Neural cell (in vitro differentiated cells): ENCODE measurements at regions not wholly inside any gene's neighbourhood (a gene's known extent, or its start where the extent isn't known, plus 50 kb on each side); places are given as distances from the start of the nearest gene placed in this dataset.

ENCODE experiments used
- H2AFZ ChIP-seq: fragments of 200-600, 300-800 bp; sonication (generic), shearing (Covaris generic); 2 replicates; pipeline ENCODE4 v1.6.0; 2014; ENCODE audit warnings: low read depth, mild to moderate bottlenecking, antibody characterized with exemption, low read length, moderate library complexity
- H3F3A ChIP-seq: fragments of 200-600 bp; shearing (Covaris generic); 2 replicates; pipeline ENCODE4 v1.6.1; 2016; ENCODE audit warnings: mild to moderate bottlenecking, moderate library complexity, mixed read lengths, antibody characterized with exemption, low read length; ENCODE audit not compliant: insufficient read depth, poor library complexity, severe bottlenecking
- H3K27ac ChIP-seq: fragments of 200-600, 300-800 bp; sonication (generic), shearing (Covaris generic); 2 replicates; pipeline ENCODE4 v1.5.1; 2014; ENCODE audit warnings: mild to moderate bottlenecking, low read length, moderate library complexity
- H3K27me3 ChIP-seq: fragments of 300-800, 200-600 bp; sonication (generic), shearing (Covaris generic); 2 replicates; pipeline ENCODE4 v1.6.0; 2014; ENCODE audit warnings: mild to moderate bottlenecking, low read depth, low read length, moderate library complexity; ENCODE audit not compliant: insufficient read depth
- H3K36me3 ChIP-seq: fragments of 300-800, 200-600 bp; sonication (generic), shearing (Covaris generic); 2 replicates; pipeline ENCODE4 v1.5.1; 2014; ENCODE audit warnings: mild to moderate bottlenecking, antibody characterized with exemption, low read length, moderate library complexity; ENCODE audit not compliant: insufficient read depth
- H3K4me2 ChIP-seq: fragments of 300-800, 200-600 bp; sonication (generic), shearing (Covaris generic); 2 replicates; pipeline ENCODE4 v1.6.0; 2014; ENCODE audit warnings: mild to moderate bottlenecking, low read length
- H3K4me3 ChIP-seq: fragments of 300-800, 200-600 bp; sonication (generic), shearing (Covaris generic); 2 replicates; pipeline ENCODE4 v1.5.1; 2014; ENCODE audit warnings: mild to moderate bottlenecking, low read length, moderate library complexity
- H3K79me2 ChIP-seq: fragments of 200-600 bp; shearing (Covaris generic); replicated peaks from 2 replicates; pipeline ENCODE4 v1.6.0; 2014; ENCODE audit warnings: mild to moderate bottlenecking, low read length, moderate library complexity; ENCODE audit not compliant: insufficient read depth
- H3K9ac ChIP-seq: fragments of 300-800, 200-600 bp; sonication (generic), shearing (Covaris generic); 2 replicates; pipeline ENCODE4 v1.6.1; 2016; ENCODE audit warnings: mild to moderate bottlenecking, low read length, mixed read lengths
- H3K9me2 ChIP-seq: fragments of 200-600 bp; shearing (Covaris generic); 2 replicates; pipeline ENCODE4 v1.6.1; 2016; ENCODE audit warnings: mild to moderate bottlenecking, low read length, mixed read lengths; ENCODE audit not compliant: insufficient read depth
- H3K9me3 ChIP-seq: fragments of 200-600, 300-800 bp; sonication (generic), shearing (Covaris generic); 2 replicates; pipeline ENCODE4 v1.6.1; 2016; ENCODE audit warnings: mild to moderate bottlenecking, mixed run types, low read length, moderate library complexity, mixed read lengths
- H4K20me1 ChIP-seq: fragments of 200-600 bp; shearing (Covaris generic); 2 replicates; pipeline ENCODE4 v1.6.1; 2016; ENCODE audit warnings: mild to moderate bottlenecking, mixed run types; ENCODE audit not compliant: insufficient read depth
- EP300 ChIP-seq: fragments of 450-650 bp; conservative IDR thresholded peaks from 2 replicates; pipeline ENCODE4 v1.6.1; 2014; ENCODE audit warnings: antibody characterized with exemption, mild to moderate bottlenecking, moderate library complexity; ENCODE audit not compliant: poor library complexity, severe bottlenecking
- EZH2 ChIP-seq: fragments of 200-600, 300-800 bp; shearing (Covaris generic), sonication (generic); IDR thresholded peaks from 2 replicates; pipeline ENCODE4 v1.6.1; 2014; ENCODE audit warnings: antibody characterized with exemption, low read length, borderline replicate concordance, mild to moderate bottlenecking; ENCODE audit not compliant: insufficient read depth, poor library complexity, severe bottlenecking
- MXI1 ChIP-seq: fragments of 450-650 bp; conservative IDR thresholded peaks from 2 replicates; pipeline ENCODE4 v1.6.1; 2014; ENCODE audit warnings: antibody characterized with exemption, mild to moderate bottlenecking; ENCODE audit not compliant: poor library complexity, severe bottlenecking
- POLR2AphosphoS5 ChIP-seq: IDR thresholded peaks from 2 replicates; pipeline ENCODE4 v1.6.1; 2012
- RAD21 ChIP-seq: fragments of 450-650 bp; conservative IDR thresholded peaks from 2 replicates; pipeline ENCODE4 v1.6.1; 2014; ENCODE audit warnings: antibody characterized with exemption, mild to moderate bottlenecking, moderate library complexity
- SMC3 ChIP-seq: fragments of 450-650 bp; conservative IDR thresholded peaks from 2 replicates; pipeline ENCODE4 v1.6.1; 2014; ENCODE audit warnings: antibody characterized with exemption, mild to moderate bottlenecking, moderate library complexity; ENCODE audit not compliant: poor library complexity
- TAF1 ChIP-seq: IDR thresholded peaks from 2 replicates; pipeline ENCODE4 v1.6.1; 2012; ENCODE audit warnings: low read depth
- TF ChIP-seq, protein P1 (sequence below): IDR thresholded peaks from 2 replicates; pipeline ENCODE4 v1.6.1; 2012; ENCODE audit warnings: borderline replicate concordance
- TF ChIP-seq, protein P2 (sequence below): fragments of 450-650 bp; IDR thresholded peaks from 2 replicates; pipeline ENCODE4 v1.5.1; 2014; ENCODE audit warnings: antibody characterized with exemption, mild to moderate bottlenecking, moderate library complexity; ENCODE audit not compliant: poor library complexity, severe bottlenecking

DNA sequence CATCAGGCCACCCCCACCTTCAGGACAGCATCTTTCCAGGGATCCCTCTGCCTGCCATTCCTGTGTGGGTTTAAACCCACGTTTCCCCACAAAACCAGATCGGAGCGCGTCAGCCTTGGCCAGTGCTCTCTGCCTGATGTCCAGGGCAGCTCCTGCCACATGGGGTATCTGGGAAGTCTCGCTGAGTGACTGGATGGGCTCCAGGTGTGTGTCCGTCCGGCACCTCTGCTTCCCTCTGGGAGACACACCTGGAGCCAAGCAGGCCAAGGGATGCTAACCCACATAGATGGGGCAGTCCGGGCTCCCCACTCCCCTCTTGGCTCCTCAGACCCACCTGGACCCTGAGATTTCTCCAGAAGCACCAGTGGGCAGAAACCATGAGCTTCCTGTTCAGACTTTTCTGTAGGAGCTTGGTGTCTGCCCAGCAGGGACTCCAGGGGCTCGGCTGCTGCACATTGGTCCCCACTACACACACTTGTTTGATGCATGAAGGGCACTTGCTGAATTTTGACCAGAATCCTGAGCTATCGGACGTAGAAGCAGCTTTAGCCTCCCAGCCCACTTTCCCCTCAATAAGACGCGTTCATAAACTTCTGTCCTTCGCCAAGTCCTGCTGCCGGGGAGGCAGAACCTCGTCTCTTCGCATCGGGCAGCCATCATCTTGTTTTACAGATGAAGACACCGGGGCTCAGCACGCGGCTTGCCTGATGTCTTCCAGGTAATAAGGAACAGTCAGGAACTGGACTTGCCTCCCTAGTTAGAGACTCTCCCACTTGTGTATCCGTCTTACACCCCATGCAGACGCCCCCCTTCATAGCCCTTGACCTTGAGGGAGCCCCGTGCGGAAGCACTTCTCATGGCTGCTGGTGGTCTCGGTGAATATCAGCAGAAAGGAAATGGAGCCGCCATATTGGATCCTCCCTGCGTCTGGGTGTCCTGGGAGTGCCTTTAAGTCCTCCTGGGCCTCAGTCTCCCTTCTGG lies 91.6 kb upstream of the ZNF469 start:
- Histone ChIP-seq H3K9me3 (no peaks in the 10 kb centered on the region), H3F3A (no peaks in the 10 kb centered on the region), H3K4me3 (no peak overlapping the region), H3K27ac (no peak overlapping the region), H3K9ac (no peak overlapping the region), H3K4me2 (no peak overlapping the region), H4K20me1 (no peaks in the 10 kb centered on the region), H3K36me3 (no peaks in the 10 kb centered on the region), H3K9me2 (no peaks in the 10 kb centered on the region), H2AFZ (no peak overlapping the region), H3K27me3 (no peaks in the 10 kb centered on the region), H3K79me2 (no peaks in the 10 kb centered on the region)
- TF ChIP-seq SMC3 (no peak), MXI1 (no peak), TAF1 (no peak), RAD21 (no peak), EP300 (no peak), POLR2AphosphoS5 (no peak), EZH2 (no peak)
- TF ChIP-seq, protein P1, sequence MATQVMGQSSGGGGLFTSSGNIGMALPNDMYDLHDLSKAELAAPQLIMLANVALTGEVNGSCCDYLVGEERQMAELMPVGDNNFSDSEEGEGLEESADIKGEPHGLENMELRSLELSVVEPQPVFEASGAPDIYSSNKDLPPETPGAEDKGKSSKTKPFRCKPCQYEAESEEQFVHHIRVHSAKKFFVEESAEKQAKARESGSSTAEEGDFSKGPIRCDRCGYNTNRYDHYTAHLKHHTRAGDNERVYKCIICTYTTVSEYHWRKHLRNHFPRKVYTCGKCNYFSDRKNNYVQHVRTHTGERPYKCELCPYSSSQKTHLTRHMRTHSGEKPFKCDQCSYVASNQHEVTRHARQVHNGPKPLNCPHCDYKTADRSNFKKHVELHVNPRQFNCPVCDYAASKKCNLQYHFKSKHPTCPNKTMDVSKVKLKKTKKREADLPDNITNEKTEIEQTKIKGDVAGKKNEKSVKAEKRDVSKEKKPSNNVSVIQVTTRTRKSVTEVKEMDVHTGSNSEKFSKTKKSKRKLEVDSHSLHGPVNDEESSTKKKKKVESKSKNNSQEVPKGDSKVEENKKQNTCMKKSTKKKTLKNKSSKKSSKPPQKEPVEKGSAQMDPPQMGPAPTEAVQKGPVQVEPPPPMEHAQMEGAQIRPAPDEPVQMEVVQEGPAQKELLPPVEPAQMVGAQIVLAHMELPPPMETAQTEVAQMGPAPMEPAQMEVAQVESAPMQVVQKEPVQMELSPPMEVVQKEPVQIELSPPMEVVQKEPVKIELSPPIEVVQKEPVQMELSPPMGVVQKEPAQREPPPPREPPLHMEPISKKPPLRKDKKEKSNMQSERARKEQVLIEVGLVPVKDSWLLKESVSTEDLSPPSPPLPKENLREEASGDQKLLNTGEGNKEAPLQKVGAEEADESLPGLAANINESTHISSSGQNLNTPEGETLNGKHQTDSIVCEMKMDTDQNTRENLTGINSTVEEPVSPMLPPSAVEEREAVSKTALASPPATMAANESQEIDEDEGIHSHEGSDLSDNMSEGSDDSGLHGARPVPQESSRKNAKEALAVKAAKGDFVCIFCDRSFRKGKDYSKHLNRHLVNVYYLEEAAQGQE: no peak
- TF ChIP-seq, protein P2, sequence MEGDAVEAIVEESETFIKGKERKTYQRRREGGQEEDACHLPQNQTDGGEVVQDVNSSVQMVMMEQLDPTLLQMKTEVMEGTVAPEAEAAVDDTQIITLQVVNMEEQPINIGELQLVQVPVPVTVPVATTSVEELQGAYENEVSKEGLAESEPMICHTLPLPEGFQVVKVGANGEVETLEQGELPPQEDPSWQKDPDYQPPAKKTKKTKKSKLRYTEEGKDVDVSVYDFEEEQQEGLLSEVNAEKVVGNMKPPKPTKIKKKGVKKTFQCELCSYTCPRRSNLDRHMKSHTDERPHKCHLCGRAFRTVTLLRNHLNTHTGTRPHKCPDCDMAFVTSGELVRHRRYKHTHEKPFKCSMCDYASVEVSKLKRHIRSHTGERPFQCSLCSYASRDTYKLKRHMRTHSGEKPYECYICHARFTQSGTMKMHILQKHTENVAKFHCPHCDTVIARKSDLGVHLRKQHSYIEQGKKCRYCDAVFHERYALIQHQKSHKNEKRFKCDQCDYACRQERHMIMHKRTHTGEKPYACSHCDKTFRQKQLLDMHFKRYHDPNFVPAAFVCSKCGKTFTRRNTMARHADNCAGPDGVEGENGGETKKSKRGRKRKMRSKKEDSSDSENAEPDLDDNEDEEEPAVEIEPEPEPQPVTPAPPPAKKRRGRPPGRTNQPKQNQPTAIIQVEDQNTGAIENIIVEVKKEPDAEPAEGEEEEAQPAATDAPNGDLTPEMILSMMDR: no peak

DNA sequence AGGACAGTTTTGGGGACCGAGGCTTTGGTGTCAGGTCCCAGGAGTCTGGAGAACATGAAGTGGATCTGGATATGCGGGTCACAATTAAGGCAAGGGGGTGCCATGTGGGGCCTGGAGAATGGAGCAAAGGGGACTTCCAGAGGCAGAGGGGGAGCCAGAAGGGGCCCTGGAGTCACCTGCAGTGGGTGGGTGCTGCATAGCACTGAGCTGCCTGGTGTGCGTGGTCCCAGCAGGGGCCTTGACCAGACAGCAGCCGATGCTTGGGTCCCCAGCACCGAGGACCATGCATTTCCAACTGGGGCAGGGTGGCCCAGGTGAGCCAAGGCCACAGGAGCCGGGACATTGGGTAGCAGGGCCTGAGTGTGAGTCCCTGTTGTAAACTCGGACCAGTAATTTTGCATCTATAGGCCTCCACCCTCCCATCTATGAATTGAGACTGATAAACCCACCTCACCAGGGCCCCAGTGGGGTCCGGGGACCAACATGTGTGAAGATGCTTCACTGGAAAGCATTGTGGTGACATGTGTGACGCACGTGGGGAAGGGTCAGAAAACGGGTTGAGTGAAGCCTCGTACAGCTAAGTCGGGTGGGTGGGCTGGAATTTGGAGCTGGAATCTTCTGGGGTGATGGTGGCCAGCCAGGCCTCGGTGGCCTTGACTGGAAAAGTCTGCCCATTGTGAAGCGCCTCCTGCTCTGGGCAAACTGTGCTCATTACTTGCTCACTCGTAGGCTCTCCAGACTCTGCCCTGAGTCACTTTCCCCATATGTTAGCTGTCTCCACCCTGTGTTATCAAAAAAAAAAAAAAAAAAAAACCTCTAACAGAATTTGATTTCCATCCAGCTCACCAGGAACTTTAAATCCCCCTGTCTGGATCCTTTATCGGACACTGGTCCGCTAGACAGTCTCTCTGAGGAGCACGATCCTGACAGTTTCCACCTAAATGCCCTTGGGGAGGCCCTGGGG lies 90.5 kb upstream of the ZNF469 start:
- Histone ChIP-seq H3K79me2 (no peaks in the 10 kb centered on the region), H4K20me1 (no peaks in the 10 kb centered on the region), H2AFZ (no peak overlapping the region), H3K9ac (no peak overlapping the region), H3K4me2 (no peak overlapping the region), H3K27ac (no peak overlapping the region), H3K27me3 (no peaks in the 10 kb centered on the region), H3K36me3 (no peaks in the 10 kb centered on the region), H3F3A (no peaks in the 10 kb centered on the region), H3K9me2 (no peaks in the 10 kb centered on the region), H3K4me3 (no peak overlapping the region), H3K9me3 (no peaks in the 10 kb centered on the region)
- TF ChIP-seq, protein P1: no peak
- TF ChIP-seq, protein P2: no peak
